Kidney epithelial cell (primary cell): ENCODE measurements at regions not wholly inside any gene's neighbourhood (a gene's known extent, or its start where the extent isn't known, plus 50 kb on each side); places are given as distances from the start of the nearest gene placed in this dataset.

Source experiments
- DNase-seq: peaks from one replicate; pipeline ENCODE4 v3.0.0-alpha.2; 2010; ENCODE audit warnings: low read depth
- H3K27me3 ChIP-seq: 2 replicates; pipeline ENCODE4 v1.6.0; 2011; ENCODE audit warnings: low read length; ENCODE audit not compliant: control insufficient read depth, insufficient read depth
- H3K36me3 ChIP-seq: 2 replicates; pipeline ENCODE4 v1.5.1; 2011; ENCODE audit warnings: low read length; ENCODE audit not compliant: control insufficient read depth, insufficient read depth
- H3K4me3 ChIP-seq: 2 replicates; pipeline ENCODE4 v1.5.1; 2011; ENCODE audit warnings: low read depth, mild to moderate bottlenecking, control low read depth, low read length
- TF ChIP-seq, protein P1 (sequence below): IDR thresholded peaks from 2 replicates; pipeline ENCODE4 v1.5.1; 2011; ENCODE audit warnings: mild to moderate bottlenecking, moderate library complexity, low read length, control low read depth, inconsistent platforms; ENCODE audit not compliant: insufficient read depth, poor library complexity, severe bottlenecking

DNA sequence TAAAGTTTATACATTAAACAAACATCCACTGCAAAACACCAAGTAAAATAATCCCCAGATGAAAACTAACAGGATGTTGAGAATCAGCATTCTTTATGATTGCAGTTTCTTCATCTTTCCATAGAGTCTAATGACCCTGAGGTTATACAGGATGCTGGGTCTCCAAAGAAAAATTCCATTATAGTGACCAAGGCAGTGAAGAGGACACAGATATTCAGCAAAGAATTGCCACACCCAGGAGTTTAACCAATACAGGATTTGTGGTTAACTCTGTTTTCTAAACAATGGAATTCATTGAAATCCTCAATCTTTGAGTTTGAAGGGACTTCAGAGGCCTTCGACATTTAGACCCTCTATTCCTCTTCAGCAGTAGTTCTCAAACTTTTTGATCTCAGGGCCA, 76.2 kb upstream of the ESX1 start:
- DNase-seq = no peak
- H3K36me3 ChIP-seq = no peaks in the 10 kb centered on the region
- no peak overlapping the region for H3K4me3 ChIP-seq
- no peaks in the 10 kb centered on the region for H3K27me3 ChIP-seq
- TF ChIP-seq, protein P1, sequence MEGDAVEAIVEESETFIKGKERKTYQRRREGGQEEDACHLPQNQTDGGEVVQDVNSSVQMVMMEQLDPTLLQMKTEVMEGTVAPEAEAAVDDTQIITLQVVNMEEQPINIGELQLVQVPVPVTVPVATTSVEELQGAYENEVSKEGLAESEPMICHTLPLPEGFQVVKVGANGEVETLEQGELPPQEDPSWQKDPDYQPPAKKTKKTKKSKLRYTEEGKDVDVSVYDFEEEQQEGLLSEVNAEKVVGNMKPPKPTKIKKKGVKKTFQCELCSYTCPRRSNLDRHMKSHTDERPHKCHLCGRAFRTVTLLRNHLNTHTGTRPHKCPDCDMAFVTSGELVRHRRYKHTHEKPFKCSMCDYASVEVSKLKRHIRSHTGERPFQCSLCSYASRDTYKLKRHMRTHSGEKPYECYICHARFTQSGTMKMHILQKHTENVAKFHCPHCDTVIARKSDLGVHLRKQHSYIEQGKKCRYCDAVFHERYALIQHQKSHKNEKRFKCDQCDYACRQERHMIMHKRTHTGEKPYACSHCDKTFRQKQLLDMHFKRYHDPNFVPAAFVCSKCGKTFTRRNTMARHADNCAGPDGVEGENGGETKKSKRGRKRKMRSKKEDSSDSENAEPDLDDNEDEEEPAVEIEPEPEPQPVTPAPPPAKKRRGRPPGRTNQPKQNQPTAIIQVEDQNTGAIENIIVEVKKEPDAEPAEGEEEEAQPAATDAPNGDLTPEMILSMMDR = no peak

DNA sequence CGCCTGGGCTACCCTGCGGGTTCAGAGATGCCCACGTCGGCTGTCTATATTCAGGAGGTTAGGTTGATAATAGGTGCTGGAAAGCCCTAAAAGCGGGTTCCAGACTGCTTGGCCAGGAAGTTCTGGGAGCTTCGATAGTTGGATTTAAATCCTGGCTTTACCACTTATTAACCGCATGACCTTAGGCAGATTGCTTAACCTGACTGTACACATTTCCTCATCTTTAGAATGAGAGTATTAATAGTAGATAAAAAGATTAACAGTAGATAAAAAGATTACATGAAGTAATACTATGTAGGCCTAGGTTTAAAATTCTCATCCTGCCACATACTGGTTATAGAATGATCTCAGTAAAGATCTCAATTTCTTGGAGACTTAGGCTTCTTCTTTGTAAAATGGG, 75.0 kb upstream of the ESX1 start:
- Histone ChIP-seq H3K4me3 (no peak overlapping the region), H3K27me3 (no peaks in the 10 kb centered on the region), H3K36me3 (no peaks in the 10 kb centered on the region)
- TF ChIP-seq, protein P1 = no peak
- no peak for DNase-seq

DNA sequence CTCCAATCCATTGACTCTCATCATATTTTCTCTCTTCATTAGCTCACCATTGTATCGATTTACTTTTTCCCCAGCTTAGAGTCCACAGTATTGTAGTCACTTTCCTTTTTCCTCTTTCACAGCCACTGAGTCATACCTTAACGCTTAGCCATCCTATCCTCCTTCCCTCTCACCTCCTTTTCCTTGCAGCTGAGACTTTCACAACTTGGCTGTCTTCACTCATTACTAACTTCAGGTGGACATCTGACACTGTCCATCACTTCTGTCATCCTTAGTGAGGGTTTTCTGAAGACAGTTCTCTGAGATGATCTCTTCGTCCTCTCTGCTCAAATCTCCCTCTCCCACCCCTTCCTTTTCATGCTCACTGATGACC, 70.5 kb upstream of the ESX1 start:
- Histone ChIP-seq H3K4me3 (no peak overlapping the region), H3K27me3 (no peaks in the 10 kb centered on the region), H3K36me3 (no peaks in the 10 kb centered on the region)
- TF ChIP-seq, protein P1 = no peak
- no peak for DNase-seq

- Histone ChIP-seq H3K4me3 (no peak overlapping the region), H3K36me3 (no peaks in the 10 kb centered on the region), H3K27me3 (no peaks in the 10 kb centered on the region)
- no peak for DNase-seq
- TF ChIP-seq, protein P1 = no peak
These were observed 69.9 kb upstream of the ESX1 start for GRCh38 chrX:104324461-104325212.

- Histone ChIP-seq H3K36me3 (no peaks in the 10 kb centered on the region), H3K27me3 (no peaks in the 10 kb centered on the region), H3K4me3 (no peak overlapping the region)
- DNase-seq = no peak
- TF ChIP-seq, protein P1 = no peak
These were observed 64.6 kb upstream of the ESX1 start for GRCh38 chrX:104319346-104319745.

GRCh38 chrX:104318330-104319009, 63.7 kb upstream of the ESX1 start:
- Histone ChIP-seq H3K4me3 (no peak overlapping the region), H3K36me3 (no peaks in the 10 kb centered on the region), H3K27me3 (no peaks in the 10 kb centered on the region)
- TF ChIP-seq, protein P1 = no peak
- peak; percentile 43 for DNase-seq
